ENCODE measurements at regions not wholly inside any gene's neighbourhood (a gene's known extent, or its start where the extent isn't known, plus 50 kb on each side); places are given as distances from the start of the nearest gene placed in this dataset.
"Not testable (repeated sequence)": the region's sequence is repeated elsewhere in the genome, so short reads cannot be mapped to it uniquely, and the experiment has no call there.

GRCh38 chr13:44692173-44692713 lies 116.1 kb upstream of the TSC22D1 start:
- no peak for DNase-seq (ENCODE audit: low read depth, low spot score)
- no peak overlapping the region for H3K4me3 ChIP-seq (ENCODE audit: low read depth, low read length)
- ChIA-PET POLR2A (interaction anchor here (0.6 kb wide), 1 partner anchor 52 kb away, joined by 4 read pairs; no protein-coding TSS in a partner anchor), CTCF (interaction anchor here (1.3 to 1.5 kb wide), 2 partner anchors 11 to 15 kb away, joined by 4 read pairs; no protein-coding TSS in a partner anchor)
- TF ChIP-seq CTCF (IDR thresholded peaks at IDR 0.05; ENCODE audit: insufficient read depth, low read length, missing control alignments): no peak

- no peak for DNase-seq (ENCODE audit: low read depth, low spot score)
- H3K4me3 ChIP-seq (ENCODE audit: low read depth, low read length): no peak overlapping the region
- ChIA-PET POLR2A (no interaction called here), CTCF (no interaction called here)
- TF ChIP-seq CTCF (IDR thresholded peaks at IDR 0.05; ENCODE audit: insufficient read depth, low read length, missing control alignments): no peak
These were observed 114.2 kb upstream of the TSC22D1 start for GRCh38 chr13:44690376-44690775.

- no peak for DNase-seq (ENCODE audit: low read depth, low spot score)
- ChIA-PET POLR2A (interaction anchor here (1.0 kb wide), 1 partner anchor 25 kb away, joined by 4 read pairs; no protein-coding TSS in a partner anchor), CTCF (interaction anchor here (1.4 kb wide), 1 partner anchor 9 kb away, joined by 4 read pairs; no protein-coding TSS in a partner anchor)
- no peak overlapping the region for H3K4me3 ChIP-seq (ENCODE audit: low read depth, low read length)
- TF ChIP-seq CTCF (IDR thresholded peaks at IDR 0.05; ENCODE audit: insufficient read depth, low read length, missing control alignments): no peak
These were observed 112.5 kb upstream of the TSC22D1 start for GRCh38 chr13:44688652-44689051.

GRCh38 chr13:44686531-44686934 lies 110.4 kb upstream of the TSC22D1 start:
- DNase-seq (ENCODE audit: low read depth, low spot score): no peak
- ChIA-PET CTCF (interaction anchor here (1.1 kb wide), 1 partner anchor 10 kb away, joined by 5 read pairs; no protein-coding TSS in a partner anchor), POLR2A (no interaction called here)
- no peak overlapping the region for H3K4me3 ChIP-seq (ENCODE audit: low read depth, low read length)
- TF ChIP-seq CTCF (IDR thresholded peaks at IDR 0.05; ENCODE audit: insufficient read depth, low read length, missing control alignments): no peak

DNA sequence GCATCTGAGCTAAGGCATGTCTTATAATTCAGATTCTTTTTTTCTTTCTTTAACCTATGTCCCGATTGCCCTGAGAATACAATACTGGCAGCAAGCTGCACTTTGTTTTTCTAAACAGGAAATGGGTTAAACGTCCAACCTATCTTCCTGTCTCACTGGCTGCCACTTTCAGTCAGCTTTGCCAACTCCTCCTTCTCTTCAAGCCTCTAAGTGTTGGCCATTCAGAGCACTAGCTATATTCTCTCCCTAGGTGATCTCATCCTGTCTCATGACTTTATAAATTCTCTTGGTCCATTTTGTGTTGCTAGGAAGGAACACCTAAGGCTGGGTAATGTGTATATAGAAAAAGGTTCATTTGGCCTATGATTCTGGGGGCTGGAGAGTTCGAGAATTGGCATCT lies 109.5 kb upstream of the TSC22D1 start:
- no peak for TF ChIP-seq CTCF (IDR thresholded peaks at IDR 0.05; ENCODE audit: insufficient read depth, low read length, missing control alignments)
- H3K4me3 ChIP-seq (ENCODE audit: low read depth, low read length): no peak overlapping the region
- ChIA-PET CTCF (interaction anchor here (1.1 kb wide), 1 partner anchor 9 kb away, joined by 5 read pairs; no protein-coding TSS in a partner anchor), POLR2A (no interaction called here)
- no peak for DNase-seq (ENCODE audit: low read depth, low spot score)

- CTCF ChIA-PET, POLR2A ChIA-PET: not testable (repeated sequence)
These were observed 106.3 kb upstream of the TSC22D1 start for GRCh38 chr13:44682416-44682815.

DNA sequence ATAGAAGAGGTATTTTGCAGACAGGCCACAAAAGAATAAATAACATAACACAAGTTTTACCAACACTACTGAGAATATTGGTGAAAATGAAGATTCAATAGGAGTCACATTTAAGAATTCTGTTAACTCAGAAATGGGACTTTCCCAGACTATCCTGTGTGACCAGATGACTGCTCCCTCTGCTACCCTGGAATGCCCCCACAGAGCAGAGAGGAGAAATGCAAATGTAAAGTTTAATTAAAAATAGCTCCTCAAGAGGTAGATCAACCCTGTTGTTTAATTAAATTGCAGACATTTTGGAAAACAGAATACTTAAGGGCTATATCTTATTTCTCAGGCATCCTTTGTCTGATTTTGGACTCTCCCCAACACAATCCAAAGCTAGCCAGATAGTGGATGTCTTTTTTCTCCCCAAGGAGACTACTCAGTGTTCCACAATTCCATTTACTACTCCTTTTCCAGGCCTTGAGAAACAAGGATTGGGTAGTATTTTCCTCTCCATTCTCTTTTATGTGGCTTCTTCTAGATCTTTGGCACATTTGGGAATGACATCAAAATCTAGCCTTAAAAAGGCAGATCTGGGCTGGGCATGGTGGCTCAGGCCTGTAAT lies 104.7 kb upstream of the TSC22D1 start:
- no peak for DNase-seq (ENCODE audit: low read depth, low spot score)
- TF ChIP-seq CTCF (IDR thresholded peaks at IDR 0.05; ENCODE audit: insufficient read depth, low read length, missing control alignments): no peak
- CTCF ChIA-PET: no interaction called here
- POLR2A ChIA-PET: no interaction called here
- no peak overlapping the region for H3K4me3 ChIP-seq (ENCODE audit: low read depth, low read length)

More at GRCh38 chr13:44682416-44682815, 106.3 kb upstream of the TSC22D1 start:
- H3K4me3 ChIP-seq (ENCODE audit: low read depth, low read length); DNase-seq (ENCODE audit: low read depth, low spot score): not testable (repeated sequence)
